MM.1S (cell line): ENCODE measurements at regions not wholly inside any gene's neighbourhood (a gene's known extent, or its start where the extent isn't known, plus 50 kb on each side); places are given as distances from the start of the nearest gene placed in this dataset.

Source experiments
- DNase-seq: peaks from one replicate; pipeline ENCODE4 v3.0.0-alpha.2; 2015
- H2AFZ ChIP-seq: fragments of 300-600 bp; sonication (generic); 2 replicates; pipeline ENCODE4 v1.6.0; 2016; ENCODE audit warnings: antibody characterized with exemption, low read length
- H3F3A ChIP-seq: fragments of 300-600 bp; sonication (generic); 2 replicates; pipeline ENCODE4 v1.6.1; 2016; ENCODE audit warnings: mild to moderate bottlenecking, antibody characterized with exemption, low read length, moderate library complexity, mixed read lengths; ENCODE audit not compliant: insufficient read depth
- H3K27ac ChIP-seq: fragments of 300-600 bp; sonication (generic); 2 replicates; pipeline ENCODE4 v1.5.1; 2016; ENCODE audit warnings: mild to moderate bottlenecking, low read length
- H3K27me3 ChIP-seq: fragments of 300-600 bp; sonication (generic); replicated peaks from 2 replicates; pipeline ENCODE4 v1.6.0; 2016; ENCODE audit warnings: low read length; ENCODE audit not compliant: insufficient read depth
- H3K36me3 ChIP-seq: fragments of 300-600 bp; sonication (generic); replicated peaks from 2 replicates; pipeline ENCODE4 v1.6.1; 2016; ENCODE audit warnings: mild to moderate bottlenecking, low read length, mixed read lengths; ENCODE audit not compliant: insufficient read depth
- H3K4me1 ChIP-seq: fragments of 300-600 bp; sonication (generic); 2 replicates; pipeline ENCODE4 v1.6.1; 2016; ENCODE audit warnings: low read length, mixed read lengths
- H3K4me2 ChIP-seq: fragments of 300-600 bp; sonication (generic); 2 replicates; pipeline ENCODE4 v1.6.0; 2016; ENCODE audit warnings: low read depth, low read length
- H3K4me3 ChIP-seq: fragments of 300-600 bp; sonication (generic); 2 replicates; pipeline ENCODE4 v1.5.1; 2016; ENCODE audit warnings: low read length, mixed read lengths
- H3K79me2 ChIP-seq: fragments of 300-600 bp; sonication (generic); 2 replicates; pipeline ENCODE4 v1.6.1; 2016; ENCODE audit warnings: mixed run types, low read length, mixed read lengths
- H3K9ac ChIP-seq: fragments of 300-600 bp; sonication (generic); 2 replicates; pipeline ENCODE4 v1.6.1; 2016; ENCODE audit warnings: low read length, mixed read lengths
- H3K9me2 ChIP-seq: fragments of 300-600 bp; sonication (generic); replicated peaks from 2 replicates; pipeline ENCODE4 v1.6.1; 2016; ENCODE audit warnings: mild to moderate bottlenecking, low read length, mixed read lengths; ENCODE audit not compliant: insufficient read depth
- H3K9me3 ChIP-seq: fragments of 300-600 bp; sonication (generic); replicated peaks from 2 replicates; pipeline ENCODE4 v1.6.1; 2016; ENCODE audit warnings: mild to moderate bottlenecking, low read length, mixed read lengths; ENCODE audit not compliant: insufficient read depth
- H4K20me1 ChIP-seq: fragments of 300-600 bp; sonication (generic); 2 replicates; pipeline ENCODE4 v1.6.1; 2016; ENCODE audit warnings: mild to moderate bottlenecking, low read length, moderate library complexity, mixed read lengths; ENCODE audit not compliant: insufficient read depth
- CTCF ChIP-seq: fragments of 300-600 bp; sonication (generic); IDR thresholded peaks from 2 replicates; pipeline ENCODE4 v1.5.1; 2016; ENCODE audit warnings: antibody characterized with exemption, low read length, mixed read lengths
- EZH2 ChIP-seq: fragments of 300-600 bp; sonication (generic); optimal IDR thresholded peaks from 2 replicates; pipeline ENCODE3; 2017; ENCODE audit warnings: low read depth, mild to moderate bottlenecking, antibody characterized with exemption, low read length, mixed read lengths
- EZH2phosphoT487 ChIP-seq: fragments of 300-600 bp; sonication (generic); IDR thresholded peaks from 2 replicates; pipeline ENCODE4 v1.6.1; 2018; ENCODE audit warnings: antibody characterized with exemption, low read length

DNA sequence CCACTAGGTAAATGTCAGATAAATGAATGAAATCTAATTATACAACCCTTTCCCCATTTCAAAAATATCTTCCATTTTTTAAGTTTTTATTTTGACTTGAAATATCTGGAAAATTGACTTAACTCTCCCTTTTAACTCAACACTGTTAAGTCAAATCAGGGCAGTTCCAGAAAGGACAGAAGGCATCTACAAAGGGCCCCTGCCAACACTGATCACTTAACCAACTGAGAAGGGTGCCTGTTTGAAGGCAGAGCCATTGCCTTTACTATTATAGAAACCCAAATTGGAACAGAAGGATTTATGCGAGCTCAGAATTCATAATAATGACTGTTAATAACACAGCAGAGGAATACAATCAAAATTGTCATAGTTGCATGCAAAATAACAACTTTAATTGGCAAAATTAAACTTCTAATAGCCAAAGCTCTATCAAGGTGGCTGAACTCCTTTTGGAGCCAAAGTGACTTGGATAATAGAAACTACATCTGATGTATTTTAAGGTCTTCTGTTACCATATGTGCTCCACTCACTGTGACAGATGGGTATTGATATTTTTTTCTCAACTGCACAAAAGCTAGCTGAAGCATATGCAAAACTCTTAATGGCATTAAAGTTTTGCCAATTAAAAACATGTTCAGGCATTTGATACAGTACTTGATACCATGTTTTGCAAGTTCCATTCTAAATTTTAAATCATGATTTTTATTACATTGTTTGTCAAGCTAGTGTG lies 383.8 kb downstream of the NOVA1 start:
- TF ChIP-seq CTCF (no peak), EZH2 (no peak), EZH2phosphoT487 (no peak)
- Histone ChIP-seq H3K9ac (no peak overlapping the region), H4K20me1 (no peaks in the 10 kb centered on the region), H3K9me2 (no peaks in the 10 kb centered on the region), H3K36me3 (no peaks in the 10 kb centered on the region), H3K4me1 (no peaks in the 10 kb centered on the region), H3K79me2 (no peaks in the 10 kb centered on the region), H3K4me2 (no peak overlapping the region), H3F3A (no peaks in the 10 kb centered on the region), H3K27me3 (no peaks in the 10 kb centered on the region), H3K27ac (no peak overlapping the region), H3K4me3 (no peak overlapping the region), H3K9me3 (no peaks in the 10 kb centered on the region), H2AFZ (no peak overlapping the region)
- no peak for DNase-seq

DNA sequence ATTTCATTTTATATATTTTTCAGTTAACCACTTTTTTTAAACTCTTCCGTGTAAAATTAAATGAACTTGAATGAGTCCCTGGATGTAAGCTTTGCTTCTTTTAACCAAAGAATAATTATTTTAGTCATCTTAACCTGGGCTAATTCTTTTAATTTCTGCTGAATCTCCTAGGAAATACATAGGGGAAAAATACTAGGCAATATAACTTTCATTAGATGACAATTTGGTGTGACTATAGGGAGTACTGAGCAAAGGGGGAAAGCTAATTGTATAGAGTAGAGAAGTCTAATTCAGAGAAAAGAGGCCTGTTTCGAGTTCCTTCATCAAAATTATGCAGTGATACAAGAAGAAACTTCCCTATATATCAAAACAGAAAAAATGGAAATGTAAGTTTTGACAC lies 388.1 kb downstream of the NOVA1 start:
- Histone ChIP-seq H3K9ac (no peak overlapping the region), H3K79me2 (no peaks in the 10 kb centered on the region), H3K27ac (no peak overlapping the region), H2AFZ (no peak overlapping the region), H4K20me1 (no peaks in the 10 kb centered on the region), H3K27me3 (no peaks in the 10 kb centered on the region), H3K9me2 (no peaks in the 10 kb centered on the region), H3K9me3 (no peaks in the 10 kb centered on the region), H3K36me3 (no peaks in the 10 kb centered on the region), H3K4me1 (no peaks in the 10 kb centered on the region), H3K4me3 (no peak overlapping the region), H3K4me2 (no peak overlapping the region), H3F3A (no peaks in the 10 kb centered on the region)
- TF ChIP-seq EZH2phosphoT487 (no peak), EZH2 (no peak), CTCF (no peak)
- no peak for DNase-seq

GRCh38 chr14:26206640-26207039 lies 391.2 kb downstream of the NOVA1 start:
- no peaks in the 10 kb centered on the region for H3K4me1 ChIP-seq
- no peaks in the 10 kb centered on the region for H3K79me2 ChIP-seq
- no peak overlapping the region for H3K9ac ChIP-seq
- DNase-seq = no peak
- H3K4me3 ChIP-seq = no peak overlapping the region
- H2AFZ ChIP-seq = no peak overlapping the region
- no peaks in the 10 kb centered on the region for H3F3A ChIP-seq
- H4K20me1 ChIP-seq = no peaks in the 10 kb centered on the region
- H3K9me2 ChIP-seq = no peaks in the 10 kb centered on the region
- TF ChIP-seq EZH2phosphoT487 = no peak
- no peak for TF ChIP-seq EZH2
- no peak for TF ChIP-seq CTCF
- no peaks in the 10 kb centered on the region for H3K9me3 ChIP-seq
- no peak overlapping the region for H3K27ac ChIP-seq
- no peak overlapping the region for H3K4me2 ChIP-seq
- no peaks in the 10 kb centered on the region for H3K27me3 ChIP-seq
- no peaks in the 10 kb centered on the region for H3K36me3 ChIP-seq
